K562 (cell line): ENCODE measurements at regions not wholly inside any gene's neighbourhood (a gene's known extent, or its start where the extent isn't known, plus 50 kb on each side); places are given as distances from the start of the nearest gene placed in this dataset.

Source experiments
- ATAC-seq: fragments of 200-7000 bp; cut with Tn5 transposase; 3 replicates; pipeline ENCODE4 v1.9.1; 2020; ENCODE audit warnings: moderate library complexity
- BruUV-seq: library from RNA; stranded (reverse); fragments of 400-500 nt; replicated peaks from 2 replicates; lab custom pipeline; 2021; lab: Mats Ljungman, UMichigan
- CTCF ChIA-PET: fragments of 300-600 bp; formaldehyde crosslinking; extraction: SDS; loops from one replicate; lab custom pipeline; 2021; ENCODE audit warnings: low intra/inter-chr PET ratio; lab: Yijun Ruan, JAX
- POLR2A ChIA-PET: fragments of 300-600, 350-650 bp; sonication (Branson Sonifier 250); formaldehyde crosslinking; extraction: SDS; loops from one replicate; lab custom pipeline; 2021; ENCODE audit warnings: antibody characterized with exemption, inconsistent platforms; lab: Yijun Ruan, JAX
- DNase-seq, 4 experiments: peaks; one replicate each; pipeline versions ENCODE4 v3.0.0 to v3.0.0-alpha.2; 2011 to 2018; ENCODE audit warnings: low spot score in 3 of 4, mixed read lengths in 3 of 4; ENCODE audit errors: extremely low read depth in 1 of 4
- FAIRE-seq: peaks from 2 replicates; lab custom pipeline; 2011; peaks lifted over from hg19 to GRCh38; lab: Jason Lieb, UNC
- H2AFZ ChIP-seq: 2 replicates; pipeline ENCODE4 v1.6.0; 2011; ENCODE audit warnings: low read depth, low read length, control low read depth, inconsistent platforms
- H3K27ac ChIP-seq: fragments of 200-600 bp; 3 replicates; pipeline ENCODE4 v1.8.0; 2011; ENCODE audit warnings: low read depth, mild to moderate bottlenecking, control low read depth, inconsistent platforms, low read length, moderate library complexity, mixed read lengths; ENCODE audit errors: extremely low read depth
- H3K27me3 ChIP-seq, 2 experiments: fragments of 300-600 bp in 1 of 2; 2 replicates in 1 of 2; 3 replicates in 1 of 2; pipeline versions ENCODE4 v1.6.0 to v1.8.0; 2011; ENCODE audit warnings: inconsistent platforms in 2 of 2, low read length in 2 of 2, mild to moderate bottlenecking in 1 of 2, mixed read lengths in 1 of 2, moderate library complexity in 1 of 2; ENCODE audit not compliant: control insufficient read depth in 2 of 2, insufficient read depth in 2 of 2
- H3K36me3 ChIP-seq: fragments of 300-600 bp; 3 replicates; pipeline ENCODE4 v1.8.0; 2011; ENCODE audit warnings: mild to moderate bottlenecking, low read length, inconsistent platforms; ENCODE audit not compliant: control insufficient read depth, insufficient read depth
- H3K4me1 ChIP-seq, 2 experiments: fragments of 200-600 bp in 1 of 2; replicated peaks in 1 of 2; 2 replicates in 1 of 2; 3 replicates in 1 of 2; pipeline versions ENCODE4 v1.5.1 to v1.8.0; 2011; ENCODE audit warnings: inconsistent platforms in 2 of 2, low read length in 2 of 2, mild to moderate bottlenecking in 1 of 2, mixed read lengths in 1 of 2, moderate library complexity in 1 of 2; ENCODE audit not compliant: control insufficient read depth in 2 of 2, insufficient read depth in 2 of 2
- H3K4me2 ChIP-seq: 2 replicates; pipeline ENCODE4 v1.6.1; 2011; ENCODE audit warnings: low read length, control low read depth, inconsistent platforms, mixed read lengths; ENCODE audit not compliant: insufficient read depth
- H3K4me3 ChIP-seq: fragments of 200-600 bp; sonication (generic), shearing (Covaris generic); 2 replicates; pipeline ENCODE4 v1.5.1; 2016; ENCODE audit warnings: control low read depth, inconsistent platforms
- H3K79me2 ChIP-seq: fragments of 200-600 bp; 3 replicates; pipeline ENCODE4 v1.8.0; 2011; ENCODE audit warnings: low read length, inconsistent platforms; ENCODE audit not compliant: control insufficient read depth, insufficient read depth
- H3K9ac ChIP-seq, 2 experiments: 2 replicates each; pipeline versions ENCODE4 v1.6.0 to v1.6.1; 2011; ENCODE audit warnings: low read depth in 2 of 2, low read length in 2 of 2, control low read depth in 1 of 2, inconsistent platforms in 1 of 2, mild to moderate bottlenecking in 1 of 2, mixed read lengths in 1 of 2; ENCODE audit not compliant: insufficient read depth in 1 of 2
- H3K9me1 ChIP-seq: one replicate; pipeline ENCODE4 v1.6.0; 2011; ENCODE audit warnings: inconsistent platforms, mild to moderate bottlenecking, low read length, moderate library complexity; ENCODE audit not compliant: control insufficient read depth, insufficient read depth
- H3K9me3 ChIP-seq: replicated peaks from 2 replicates; pipeline ENCODE4 v1.5.1; 2011; ENCODE audit warnings: low read depth, low read length, inconsistent platforms; ENCODE audit not compliant: control insufficient read depth, insufficient read depth
- H4K20me1 ChIP-seq: replicated peaks from 2 replicates; pipeline ENCODE4 v1.6.1; 2011; ENCODE audit warnings: low read length, inconsistent platforms, mixed read lengths; ENCODE audit not compliant: control insufficient read depth, insufficient read depth
- EGR1 ChIP-seq: fragments of 450-650 bp; conservative IDR thresholded peaks from 2 replicates; pipeline ENCODE4 v1.6.1; 2017; ENCODE audit warnings: mild to moderate bottlenecking
- HNRNPLL ChIP-seq: fragments of 200-400 bp; formaldehyde crosslinking; IDR thresholded peaks from 2 replicates; pipeline ENCODE4 v1.6.1; 2017; ENCODE audit warnings: low read length, low read depth, mild to moderate bottlenecking; ENCODE audit not compliant: poor library complexity, severe bottlenecking
- POLR2G ChIP-seq: fragments of 200-400 bp; formaldehyde crosslinking; IDR thresholded peaks from 2 replicates; pipeline ENCODE4 v1.6.1; 2017; ENCODE audit warnings: low read depth, mild to moderate bottlenecking, antibody characterized with exemption, low read length, moderate library complexity
- SPI1 ChIP-seq: IDR thresholded peaks from 2 replicates; pipeline ENCODE4 v1.6.1; 2011; ENCODE audit warnings: low read depth, low read length, control low read depth, borderline replicate concordance
- WHSC1 ChIP-seq: IDR thresholded peaks from one replicate; pipeline ENCODE4 v1.6.1; 2012; ENCODE audit warnings: low read length, control low read depth, inconsistent platforms
- ZNF263 ChIP-seq: sonication (generic); formaldehyde crosslinking; IDR thresholded peaks from 2 replicates; pipeline ENCODE4 v1.8.0; 2022; ENCODE audit warnings: mild to moderate bottlenecking, missing genetic modification reagents, borderline replicate concordance
- WGBS: fragments of 100-300 bp; shearing (Covaris generic); methylation state at CpG from one replicate; pipeline ENCODE4 v1.1.6; 2016; ENCODE audit warnings: low coverage, mixed read lengths; ENCODE audit not compliant: insufficient coverage; ENCODE audit errors: missing lambda C conversion rate; 5-methylcytosine and 5-hydroxymethylcytosine counted together
- in situ Hi-C: fragments of 300-500 bp; cut with MboI; formaldehyde crosslinking; loops from 4 replicates; pipeline ENCODE4 v1.15.0; 2018; ENCODE audit warnings: inconsistent platforms, mixed read lengths
- intact Hi-C: fragments of 100-400 bp; cut with micrococcal nuclease; formaldehyde crosslinking; loops from 2 replicates; pipeline ENCODE4 v1.14.2; 2022
- TF ChIP-seq, protein P1 (sequence below): fragments of 450-650 bp; IDR thresholded peaks from 2 replicates; pipeline ENCODE4 v1.6.1; 2016; ENCODE audit warnings: low read depth, mild to moderate bottlenecking, moderate library complexity

DNA sequence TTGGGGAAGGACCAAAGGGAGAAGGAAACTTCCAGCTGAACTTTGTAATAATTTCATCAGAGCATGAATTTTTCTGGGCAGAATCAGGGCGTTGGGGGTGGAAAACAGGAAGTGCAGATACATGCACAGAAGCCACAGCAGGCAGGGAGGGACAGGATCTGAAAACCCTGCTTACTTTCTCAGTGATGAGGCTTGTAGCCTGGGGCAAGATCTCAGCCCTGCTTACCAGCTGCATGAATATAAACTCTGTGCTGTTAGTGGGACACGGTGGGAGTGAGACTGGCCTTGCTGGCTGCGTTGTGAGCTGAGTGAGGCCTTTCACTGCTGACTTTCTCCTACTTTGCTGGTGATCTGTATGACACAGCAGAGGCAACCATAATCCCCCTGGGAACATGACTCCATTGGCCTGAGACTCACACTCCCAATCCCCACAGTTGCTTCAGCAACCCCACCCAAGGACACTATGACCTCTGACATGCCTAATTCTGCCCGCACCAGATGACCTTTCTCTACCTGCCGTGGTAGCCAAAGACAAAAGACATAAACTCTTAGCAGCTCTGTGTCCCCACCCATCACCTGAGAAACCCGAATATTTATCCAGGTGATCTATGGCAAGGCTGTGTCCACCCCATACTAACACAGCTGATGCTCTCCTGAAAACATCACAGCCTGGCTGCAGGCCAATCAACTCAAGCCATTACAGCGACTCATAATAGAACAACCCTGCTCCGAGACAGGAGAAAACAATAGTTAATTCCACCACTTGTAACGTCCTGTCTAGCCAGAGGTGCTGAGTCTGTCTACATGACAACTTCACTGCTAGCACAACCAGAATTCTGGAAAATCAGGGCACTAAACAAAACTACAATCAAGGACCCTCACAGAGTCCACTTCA is 190.7 kb upstream of the CHRM2 start:
- H3K4me1 ChIP-seq = no peaks in the 10 kb centered on the region
- CTCF ChIA-PET = no interaction called here
- no peaks in the 10 kb centered on the region; the same call in none of the 2 replicates for H3K9me3 ChIP-seq
- ATAC-seq = no peak
- no peak overlapping the region for H3K27ac ChIP-seq
- no peak for FAIRE-seq
- intact Hi-C loops (no loop called here), in situ Hi-C loops (no loop called here)
- WGBS = under 1% methylated on average over 9 of the region's 9 CpGs
- H3K4me3 ChIP-seq = no peak overlapping the region
- H3K36me3 ChIP-seq = no peaks in the 10 kb centered on the region
- H4K20me1 ChIP-seq = no peaks in the 10 kb centered on the region
- no peaks in the 10 kb centered on the region for H3K79me2 ChIP-seq
- TF ChIP-seq SPI1 = peak; percentile 52; the same call in 1 of the 2 replicates
- TF ChIP-seq, protein P1, sequence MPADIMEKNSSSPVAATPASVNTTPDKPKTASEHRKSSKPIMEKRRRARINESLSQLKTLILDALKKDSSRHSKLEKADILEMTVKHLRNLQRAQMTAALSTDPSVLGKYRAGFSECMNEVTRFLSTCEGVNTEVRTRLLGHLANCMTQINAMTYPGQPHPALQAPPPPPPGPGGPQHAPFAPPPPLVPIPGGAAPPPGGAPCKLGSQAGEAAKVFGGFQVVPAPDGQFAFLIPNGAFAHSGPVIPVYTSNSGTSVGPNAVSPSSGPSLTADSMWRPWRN = no peak
- H3K27me3 ChIP-seq = no peaks in the 10 kb centered on the region
- no TSS peak for BruUV-seq
- POLR2A ChIA-PET = interaction anchor here (1.1 kb wide), 1 partner anchor 40 kb away, joined by 5 read pairs; no protein-coding TSS in a partner anchor
- H3K4me2 ChIP-seq = no peak overlapping the region
- DNase-seq = no peak
- no peak overlapping the region for H3K9ac ChIP-seq
- H2AFZ ChIP-seq = no peak overlapping the region
- H3K9me1 ChIP-seq = no peaks in the 10 kb centered on the region

GRCh38 chr7:136667584-136667983 is 200.9 kb upstream of the CHRM2 start:
- H3K4me3 ChIP-seq = no peak overlapping the region
- H3K27me3 ChIP-seq = no peaks in the 10 kb centered on the region
- no peak overlapping the region for H3K9ac ChIP-seq
- H3K4me2 ChIP-seq = no peak overlapping the region
- FAIRE-seq (no peak), ATAC-seq (no peak), DNase-seq (no peak)
- ChIA-PET POLR2A (no interaction called here), CTCF (no interaction called here)
- H3K9me3 ChIP-seq = no peaks in the 10 kb centered on the region; the same call in 1 of the 2 replicates
- H3K36me3 ChIP-seq = no peaks in the 10 kb centered on the region
- H3K79me2 ChIP-seq = no peaks in the 10 kb centered on the region
- no peak overlapping the region for H3K27ac ChIP-seq
- H2AFZ ChIP-seq = no peak overlapping the region
- no TSS peak for BruUV-seq
- intact Hi-C loops = no loop called here
- H3K9me1 ChIP-seq = no peaks in the 10 kb centered on the region
- 0% methylated on average over 1 of the region's 1 CpG for WGBS
- H3K4me1 ChIP-seq = no peaks in the 10 kb centered on the region
- in situ Hi-C loops = no loop called here
- H4K20me1 ChIP-seq = no peaks in the 10 kb centered on the region
- TF ChIP-seq ZNF263 (CRISPR knock-in tag) = no peak
- TF ChIP-seq POLR2G = no peak
- no peak for TF ChIP-seq WHSC1
- TF ChIP-seq HNRNPLL = no peak
- TF ChIP-seq EGR1 = no peak
